Caco-2 (cell line): ENCODE measurements at regions not wholly inside any gene's neighbourhood (a gene's known extent, or its start where the extent isn't known, plus 50 kb on each side); places are given as distances from the start of the nearest gene placed in this dataset.
A peak's percentile ranks its signal among the peaks of the same experiment; 100 is the strongest.

Experiments
- BruUV-seq: library from RNA; stranded (reverse); fragments of 400-500 nt; replicated peaks from 2 replicates; lab custom pipeline; 2021; lab: Mats Ljungman, UMichigan
- CTCF ChIA-PET: fragments of 300-600 bp; sonication (Branson Sonifier 250); formaldehyde crosslinking; loops from one replicate; lab custom pipeline; 2022; ENCODE audit warnings: antibody characterized with exemption; lab: Charles Lee
- POLR2A ChIA-PET: fragments of 300-600 bp; sonication (Branson Sonifier 250); formaldehyde crosslinking; loops from one replicate; lab custom pipeline; 2022; ENCODE audit warnings: antibody characterized with exemption; lab: Charles Lee
- DNase-seq, 2 experiments: peaks; one replicate each; pipeline versions ENCODE4 v3.0.0 to v3.0.0-alpha.2; 2020 to 2022
- H3K27me3 ChIP-seq: replicated peaks from 2 replicates; pipeline ENCODE4 v1.6.0; 2011; ENCODE audit warnings: low read length; ENCODE audit not compliant: control insufficient read depth, insufficient read depth
- H3K36me3 ChIP-seq: 2 replicates; pipeline ENCODE4 v1.5.1; 2011; ENCODE audit warnings: low read length; ENCODE audit not compliant: control insufficient read depth, insufficient read depth
- H3K4me1 ChIP-seq: fragments of 250-450 bp; sonication (Bioruptor Pico); 2 replicates; pipeline ENCODE4 v1.5.1; 2020; ENCODE audit warnings: mild to moderate bottlenecking
- H3K4me3 ChIP-seq: 2 replicates; pipeline ENCODE4 v1.5.1; 2011; ENCODE audit warnings: low read depth, mild to moderate bottlenecking, control low read depth, low read length
- H3K9me3 ChIP-seq: fragments of 250-450 bp; sonication (Bioruptor Pico); 2 replicates; pipeline ENCODE4 v1.5.1; 2020; ENCODE audit warnings: mild to moderate bottlenecking, moderate library complexity
- H3K27ac Mint-ChIP-seq: one replicate; pipeline ENCODE4 v1.8.0; 2022; ENCODE audit warnings: mixed read lengths; ENCODE audit not compliant: unreplicated experiment
- H3K27me3 Mint-ChIP-seq: one replicate; pipeline ENCODE4 v1.8.0; 2022; ENCODE audit warnings: mixed read lengths; ENCODE audit not compliant: insufficient read depth, unreplicated experiment
- H3K36me3 Mint-ChIP-seq: one replicate; pipeline ENCODE4 v1.8.0; 2022; ENCODE audit warnings: mild to moderate bottlenecking, mixed read lengths; ENCODE audit not compliant: insufficient read depth, unreplicated experiment
- H3K4me1 Mint-ChIP-seq: one replicate; pipeline ENCODE4 v1.8.0; 2022; ENCODE audit warnings: low read depth, mixed read lengths; ENCODE audit not compliant: unreplicated experiment
- H3K4me3 Mint-ChIP-seq: one replicate; pipeline ENCODE4 v1.8.0; 2022; ENCODE audit warnings: mild to moderate bottlenecking, moderate library complexity, mixed read lengths; ENCODE audit not compliant: unreplicated experiment
- H3K9me3 Mint-ChIP-seq: one replicate; pipeline ENCODE4 v1.8.0; 2022; ENCODE audit warnings: mixed read lengths; ENCODE audit not compliant: unreplicated experiment
- CTCF ChIP-seq, 2 experiments: fragments of 200-600 bp in 1 of 2; IDR thresholded peaks; 1 replicate in 1 of 2; 2 replicates in 1 of 2; pipeline versions ENCODE4 v1.5.1 to v1.8.0; 2011 to 2022; ENCODE audit warnings: antibody characterized with exemption in 1 of 2, control low read depth in 1 of 2, inconsistent platforms in 1 of 2, low read depth in 1 of 2, low read length in 1 of 2, mild to moderate bottlenecking in 1 of 2, moderate library complexity in 1 of 2; ENCODE audit not compliant: insufficient read depth in 1 of 2, severe bottlenecking in 1 of 2, unreplicated experiment in 1 of 2
- intact Hi-C: fragments of 100-400 bp; cut with micrococcal nuclease; formaldehyde crosslinking; loops from one replicate; pipeline ENCODE4 v1.10.0; 2022; ENCODE audit not compliant: unreplicated experiment

- ChIA-PET CTCF (no interaction called here), POLR2A (no interaction called here)
- Mint-ChIP-seq H3K9me3 (peaks cover 20% of the 10 kb centered on the region), H3K27ac (no peak overlapping the region), H3K4me1 (peaks cover 25% of the 10 kb centered on the region), H3K36me3 (peaks cover 6% of the 10 kb centered on the region), H3K27me3 (no peaks in the 10 kb centered on the region), H3K4me3 (no peak overlapping the region)
- Histone ChIP-seq H3K27me3 (no peaks in the 10 kb centered on the region), H3K9me3 (no peaks in the 10 kb centered on the region), H3K4me1 (peaks cover 43% of the 10 kb centered on the region), H3K4me3 (no peak overlapping the region), H3K36me3 (no peaks in the 10 kb centered on the region)
- BruUV-seq, result no TSS peak
- TF ChIP-seq CTCF (IDR thresholded peaks at IDR 0.05; ENCODE audit: insufficient read depth in 1 of 2, low read depth in 1 of 2, low read length in 1 of 2, severe bottlenecking in 1 of 2, unreplicated experiment in 1 of 2), result no peak
- intact Hi-C loops, result no loop called here
- DNase-seq, result no peak
Measured at GRCh38 chr18:55166260-55166598, 207.0 kb upstream of the CCDC68 start.

GRCh38 chr18:55163550-55163949 is 204.3 kb upstream of the CCDC68 start:
- Histone ChIP-seq H3K4me1 (peaks cover 50% of the 10 kb centered on the region), H3K27me3 (no peaks in the 10 kb centered on the region), H3K4me3 (no peak overlapping the region), H3K9me3 (no peaks in the 10 kb centered on the region), H3K36me3 (no peaks in the 10 kb centered on the region)
- no peak for DNase-seq
- intact Hi-C loops, result no loop called here
- no peaks in the 10 kb centered on the region for H3K36me3 Mint-ChIP-seq
- ChIA-PET POLR2A (no interaction called here), CTCF (no interaction called here)
- peaks cover 27% of the 10 kb centered on the region for H3K4me1 Mint-ChIP-seq
- no TSS peak for BruUV-seq
- H3K27me3 Mint-ChIP-seq, result no peaks in the 10 kb centered on the region
- no peak for TF ChIP-seq CTCF (IDR thresholded peaks at IDR 0.05; ENCODE audit: insufficient read depth in 1 of 2, low read depth in 1 of 2, low read length in 1 of 2, severe bottlenecking in 1 of 2, unreplicated experiment in 1 of 2)
- no peak overlapping the region for H3K4me3 Mint-ChIP-seq
- no peak overlapping the region for H3K27ac Mint-ChIP-seq
- H3K9me3 Mint-ChIP-seq, result peaks cover 16% of the 10 kb centered on the region

GRCh38 chr18:55161916-55162315 is 202.7 kb upstream of the CCDC68 start:
- CTCF ChIA-PET, result no interaction called here
- Histone ChIP-seq H3K27me3 (no peaks in the 10 kb centered on the region), H3K36me3 (no peaks in the 10 kb centered on the region), H3K4me1 (peaks cover 50% of the 10 kb centered on the region), H3K9me3 (no peaks in the 10 kb centered on the region), H3K4me3 (no peak overlapping the region)
- DNase-seq, result no peak
- BruUV-seq, result no TSS peak
- H3K4me3 Mint-ChIP-seq, result no peak overlapping the region
- POLR2A ChIA-PET, result no interaction called here
- H3K27ac Mint-ChIP-seq, result peak overlapping the region; percentile 29
- H3K4me1 Mint-ChIP-seq, result peaks cover 21% of the 10 kb centered on the region
- H3K27me3 Mint-ChIP-seq, result no peaks in the 10 kb centered on the region
- no peak for TF ChIP-seq CTCF (IDR thresholded peaks at IDR 0.05; ENCODE audit: insufficient read depth in 1 of 2, low read depth in 1 of 2, low read length in 1 of 2, severe bottlenecking in 1 of 2, unreplicated experiment in 1 of 2)
- H3K9me3 Mint-ChIP-seq, result no peaks in the 10 kb centered on the region
- intact Hi-C loops, result loop anchor here (1.0 kb wide), 1 partner anchor 64 kb away; no protein-coding TSS in a partner anchor
- no peaks in the 10 kb centered on the region for H3K36me3 Mint-ChIP-seq
